ENCODE measurements at regions not wholly inside any gene's neighbourhood (a gene's known extent, or its start where the extent isn't known, plus 50 kb on each side); places are given as distances from the start of the nearest gene placed in this dataset.
"Not testable (repeated sequence)": the region's sequence is repeated elsewhere in the genome, so short reads cannot be mapped to it uniquely, and the experiment has no call there.

- not testable (repeated sequence) for FAIRE-seq; DNase-seq (ENCODE audit: insufficient read length, low spot score)
Measured at GRCh38 chrY:21782174-21782860, 112.0 kb downstream of the RBMY1D start.

- no peak for TF ChIP-seq PAX5 (IDR thresholded peaks at IDR 0.05; ENCODE audit: insufficient read depth, low read length, severe bottlenecking)
- no peak for TF ChIP-seq POU2F2 (IDR thresholded peaks at IDR 0.05; ENCODE audit: low read depth, low read length)
- no peak for TF ChIP-seq SPI1 (IDR thresholded peaks at IDR 0.05; ENCODE audit: low read depth, low read length)
- TF ChIP-seq POLR2AphosphoS5 (IDR thresholded peaks at IDR 0.05; ENCODE audit: low read depth, low read length), result no peak
- no peak for TF ChIP-seq POLR2A (IDR thresholded peaks at IDR 0.05; ENCODE audit: low read depth, low read length)
- no peak for TF ChIP-seq TAF1 (IDR thresholded peaks at IDR 0.05; ENCODE audit: low read depth, low read length)
- DNase-seq (ENCODE audit: insufficient read length, low spot score), result no peak
- FAIRE-seq, result no peak
Measured at GRCh38 chrY:21813484-21814233, 80.7 kb downstream of the RBMY1D start.

- no peak for TF ChIP-seq SPI1 (IDR thresholded peaks at IDR 0.05; ENCODE audit: low read depth, low read length)
- no peak for TF ChIP-seq POLR2A (IDR thresholded peaks at IDR 0.05; ENCODE audit: low read depth, low read length)
- no peak for TF ChIP-seq TAF1 (IDR thresholded peaks at IDR 0.05; ENCODE audit: low read depth, low read length)
- TF ChIP-seq POLR2AphosphoS5 (IDR thresholded peaks at IDR 0.05; ENCODE audit: low read depth, low read length), result no peak
- TF ChIP-seq PAX5 (IDR thresholded peaks at IDR 0.05; ENCODE audit: insufficient read depth, low read length, severe bottlenecking), result no peak
- TF ChIP-seq POU2F2 (IDR thresholded peaks at IDR 0.05; ENCODE audit: low read depth, low read length), result no peak
- FAIRE-seq (no peak), DNase-seq (ENCODE audit: insufficient read length, low spot score) (no peak)
Measured at GRCh38 chrY:21814491-21814890, 79.8 kb downstream of the RBMY1D start.

- DNase-seq (ENCODE audit: insufficient read length, low spot score), result no peak
- FAIRE-seq, result no peak
- TF ChIP-seq POU2F2 (IDR thresholded peaks at IDR 0.05; ENCODE audit: low read depth, low read length) (no peak), POLR2AphosphoS5 (IDR thresholded peaks at IDR 0.05; ENCODE audit: low read depth, low read length) (no peak), PAX5 (IDR thresholded peaks at IDR 0.05; ENCODE audit: insufficient read depth, low read length, severe bottlenecking) (no peak), TAF1 (IDR thresholded peaks at IDR 0.05; ENCODE audit: low read depth, low read length) (no peak), SPI1 (IDR thresholded peaks at IDR 0.05; ENCODE audit: low read depth, low read length) (no peak), POLR2A (IDR thresholded peaks at IDR 0.05; ENCODE audit: low read depth, low read length) (no peak)
Measured at GRCh38 chrY:21821881-21822280, 72.4 kb downstream of the RBMY1D start.

GRCh38 chrY:21827593-21827992 lies 66.7 kb downstream of the RBMY1D start:
- FAIRE-seq (no peak), DNase-seq (ENCODE audit: insufficient read length, low spot score) (no peak)
- TF ChIP-seq PAX5 (IDR thresholded peaks at IDR 0.05; ENCODE audit: insufficient read depth, low read length, severe bottlenecking) (no peak), POU2F2 (IDR thresholded peaks at IDR 0.05; ENCODE audit: low read depth, low read length) (no peak), POLR2A (IDR thresholded peaks at IDR 0.05; ENCODE audit: low read depth, low read length) (no peak), TAF1 (IDR thresholded peaks at IDR 0.05; ENCODE audit: low read depth, low read length) (no peak)

All from GM12891 (cell line).